Fibroblast of pulmonary artery (primary cell): ENCODE measurements at regions not wholly inside any gene's neighbourhood (a gene's known extent, or its start where the extent isn't known, plus 50 kb on each side); places are given as distances from the start of the nearest gene placed in this dataset.

Source experiments
- DNase-seq: peaks from one replicate; pipeline ENCODE4 v3.0.0-alpha.2; 2010; ENCODE audit warnings: low read depth
- H3K4me3 ChIP-seq: replicated peaks from 2 replicates; pipeline ENCODE4 v1.5.1; 2011; ENCODE audit warnings: low read depth, mild to moderate bottlenecking, control low read depth, low read length, moderate library complexity
- TF ChIP-seq, protein P1 (sequence below): IDR thresholded peaks from 2 replicates; pipeline ENCODE4 v1.5.1; 2011; ENCODE audit warnings: mild to moderate bottlenecking, control low read depth, low read length, inconsistent platforms; ENCODE audit errors: missing control alignments

DNA sequence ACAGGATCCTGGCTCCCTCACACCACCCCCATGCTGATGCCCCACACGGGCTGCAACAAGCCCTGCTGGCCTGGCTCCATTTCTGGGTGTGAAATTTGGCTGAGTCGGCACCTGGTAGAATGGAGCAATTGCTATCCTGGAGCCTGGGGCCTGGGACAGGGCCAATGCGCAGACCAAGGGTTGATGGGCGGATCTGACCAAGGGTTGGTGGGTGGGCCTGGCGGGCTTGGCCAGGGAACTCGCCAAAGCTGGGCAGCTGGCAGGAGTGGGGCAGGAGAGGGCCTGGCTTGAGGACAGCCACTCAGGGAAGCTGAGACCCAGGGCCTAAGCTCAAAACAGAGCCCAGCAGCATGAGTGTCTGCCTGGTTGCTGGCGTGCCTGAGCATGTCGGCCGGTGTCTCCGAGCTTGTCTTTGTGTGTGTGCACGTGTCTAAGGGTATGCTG lies 70.9 kb upstream of the POU3F1 start:
- no peak for DNase-seq
- H3K4me3 ChIP-seq = no peak overlapping the region
- TF ChIP-seq, protein P1, sequence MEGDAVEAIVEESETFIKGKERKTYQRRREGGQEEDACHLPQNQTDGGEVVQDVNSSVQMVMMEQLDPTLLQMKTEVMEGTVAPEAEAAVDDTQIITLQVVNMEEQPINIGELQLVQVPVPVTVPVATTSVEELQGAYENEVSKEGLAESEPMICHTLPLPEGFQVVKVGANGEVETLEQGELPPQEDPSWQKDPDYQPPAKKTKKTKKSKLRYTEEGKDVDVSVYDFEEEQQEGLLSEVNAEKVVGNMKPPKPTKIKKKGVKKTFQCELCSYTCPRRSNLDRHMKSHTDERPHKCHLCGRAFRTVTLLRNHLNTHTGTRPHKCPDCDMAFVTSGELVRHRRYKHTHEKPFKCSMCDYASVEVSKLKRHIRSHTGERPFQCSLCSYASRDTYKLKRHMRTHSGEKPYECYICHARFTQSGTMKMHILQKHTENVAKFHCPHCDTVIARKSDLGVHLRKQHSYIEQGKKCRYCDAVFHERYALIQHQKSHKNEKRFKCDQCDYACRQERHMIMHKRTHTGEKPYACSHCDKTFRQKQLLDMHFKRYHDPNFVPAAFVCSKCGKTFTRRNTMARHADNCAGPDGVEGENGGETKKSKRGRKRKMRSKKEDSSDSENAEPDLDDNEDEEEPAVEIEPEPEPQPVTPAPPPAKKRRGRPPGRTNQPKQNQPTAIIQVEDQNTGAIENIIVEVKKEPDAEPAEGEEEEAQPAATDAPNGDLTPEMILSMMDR = no peak

DNA sequence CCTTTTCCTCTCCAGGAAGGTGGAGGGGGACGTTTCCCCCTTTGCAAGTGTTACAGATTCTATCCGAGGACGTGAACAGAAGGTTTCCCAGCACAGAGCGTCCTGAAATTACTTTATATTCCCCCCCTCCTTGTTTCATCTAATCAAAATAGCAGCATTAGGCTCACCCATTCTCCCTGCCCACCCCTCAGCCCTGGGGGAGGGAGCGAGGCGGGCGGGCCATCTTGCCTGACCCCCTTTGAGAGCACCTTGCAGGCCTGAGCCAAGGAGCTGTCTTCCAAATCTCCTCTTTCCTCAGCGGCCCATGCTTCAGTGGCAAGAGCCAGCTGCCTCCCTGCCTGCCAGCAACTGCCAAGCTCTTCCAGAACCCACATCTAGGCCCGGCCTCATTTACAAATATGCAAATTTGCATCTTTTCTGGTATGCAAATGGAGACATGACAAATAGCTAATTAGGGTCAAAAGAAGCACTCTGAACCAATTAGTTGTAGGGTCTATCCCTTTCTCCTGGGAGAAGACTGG lies 69.1 kb upstream of the POU3F1 start:
- no peak for DNase-seq
- TF ChIP-seq, protein P1 = no peak
- no peak overlapping the region for H3K4me3 ChIP-seq

DNA sequence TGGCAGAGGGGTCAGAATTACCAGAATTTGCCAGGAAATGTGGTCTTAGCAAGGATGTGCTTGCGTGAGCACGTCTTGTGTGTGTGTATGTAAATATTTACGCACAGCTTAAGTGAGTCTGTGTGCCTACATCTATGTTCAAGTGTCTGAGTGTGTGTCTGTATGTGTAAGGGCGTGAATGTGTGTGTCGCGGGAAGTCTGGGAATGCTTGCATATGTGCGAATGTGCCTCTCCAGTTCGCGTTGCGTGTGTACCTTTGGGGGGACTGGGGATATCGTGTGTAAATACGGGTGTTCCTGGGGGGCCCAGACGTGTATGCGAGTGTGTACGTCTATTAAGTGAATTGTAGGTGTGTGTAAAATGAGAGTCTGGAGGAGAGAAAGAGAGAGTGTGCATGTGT lies 68.6 kb upstream of the POU3F1 start:
- no peak overlapping the region for H3K4me3 ChIP-seq
- DNase-seq = no peak
- TF ChIP-seq, protein P1 = no peak

DNA sequence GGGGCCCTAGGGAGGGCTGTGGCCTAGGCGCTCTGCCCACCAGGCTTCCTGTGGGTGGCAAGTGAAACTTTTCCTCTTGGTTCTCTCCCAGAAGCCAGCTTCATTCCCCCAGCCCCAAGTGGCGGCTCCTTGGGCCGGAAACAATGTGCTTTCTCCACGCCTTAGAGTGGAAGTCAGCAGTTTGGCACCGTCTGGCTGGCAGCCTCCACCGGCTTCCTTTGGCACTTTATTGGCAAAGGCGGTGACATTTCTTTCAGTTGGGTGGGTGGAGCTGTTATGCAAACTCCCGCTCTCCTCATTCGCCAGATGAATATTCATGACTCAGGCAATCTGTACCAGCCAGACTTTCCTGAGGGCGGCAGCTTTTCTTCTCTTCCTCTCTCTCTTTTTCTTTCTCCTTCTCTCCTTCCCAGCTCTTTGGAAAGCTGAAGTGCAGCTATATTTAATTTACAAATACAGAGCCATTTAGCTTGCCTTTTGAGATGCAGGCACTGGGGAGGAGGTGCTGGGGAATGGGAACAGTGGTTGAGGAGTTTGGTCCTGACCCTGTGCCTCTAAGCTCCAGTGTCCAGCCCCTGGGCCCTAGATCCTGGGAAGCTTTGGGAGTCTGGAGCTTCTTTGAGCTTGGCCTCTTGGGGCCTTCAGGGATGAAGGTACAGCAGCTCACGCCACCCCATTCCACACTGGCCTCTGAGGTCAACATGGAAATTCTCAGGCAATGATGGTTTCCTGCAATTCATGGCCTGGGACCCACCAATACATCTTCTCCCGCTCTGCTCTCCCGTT lies 67.8 kb upstream of the POU3F1 start:
- DNase-seq = no peak
- H3K4me3 ChIP-seq = no peak overlapping the region
- TF ChIP-seq, protein P1 = no peak

DNA sequence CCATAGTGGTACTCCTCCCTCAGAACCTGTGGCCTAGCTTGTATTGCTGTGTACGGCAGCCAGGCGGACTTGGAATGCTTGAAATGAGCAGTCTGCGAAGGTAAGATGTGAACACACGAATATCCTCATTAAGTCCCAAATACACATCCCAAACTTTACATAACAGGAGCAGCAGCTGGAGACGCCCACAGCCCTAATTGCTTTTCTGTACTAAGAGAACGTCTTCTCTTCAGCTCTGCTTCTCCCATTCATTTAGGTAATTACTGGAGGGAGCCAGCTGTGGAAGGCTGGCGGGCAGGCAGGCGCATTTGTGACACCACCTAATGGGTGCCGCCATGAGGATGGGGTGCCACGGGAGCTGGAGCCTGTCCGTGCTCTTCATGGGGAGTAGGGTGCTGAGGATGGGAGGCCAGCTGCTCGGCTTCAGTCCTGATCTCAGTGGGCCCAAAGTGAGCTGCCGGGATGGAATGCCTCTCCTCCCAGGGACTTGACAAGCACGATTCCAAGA lies 66.6 kb upstream of the POU3F1 start:
- no peak for DNase-seq
- no peak overlapping the region for H3K4me3 ChIP-seq
- TF ChIP-seq, protein P1 = no peak

DNA sequence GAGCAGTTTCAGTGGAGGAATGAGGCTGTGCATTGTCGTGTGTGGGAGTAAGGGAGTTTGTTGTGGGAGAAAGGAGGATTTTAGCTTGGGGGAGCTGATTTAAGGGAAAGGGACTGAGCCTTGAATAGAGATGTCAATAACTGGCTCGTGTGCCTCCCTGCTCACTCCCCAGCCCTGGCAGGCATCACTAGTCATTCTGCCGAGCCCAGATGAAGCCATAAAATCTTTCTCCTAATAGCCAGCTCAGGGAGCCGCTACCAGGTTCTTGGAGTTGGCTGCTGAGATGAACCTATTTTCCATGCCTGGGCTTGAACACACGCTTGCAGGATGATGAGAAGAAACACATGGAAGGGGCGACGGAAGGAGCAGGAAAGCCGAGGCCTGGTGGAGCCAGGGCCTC lies 65.0 kb upstream of the POU3F1 start:
- DNase-seq = no peak
- no peak overlapping the region for H3K4me3 ChIP-seq
- TF ChIP-seq, protein P1 = no peak
